PC-3 (cell line): ENCODE measurements at regions not wholly inside any gene's neighbourhood (a gene's known extent, or its start where the extent isn't known, plus 50 kb on each side); places are given as distances from the start of the nearest gene placed in this dataset.

Source experiments
- ATAC-seq: fragments of 200-7000 bp; cut with Tn5 transposase; 2 replicates; pipeline ENCODE4 v1.9.1; 2020; ENCODE audit warnings: mild to moderate bottlenecking, moderate library complexity
- BruUV-seq: library from RNA; stranded (reverse); fragments of 400-500 nt; replicated peaks from 2 replicates; lab custom pipeline; 2021; lab: Mats Ljungman, UMichigan
- CTCF ChIA-PET: fragments of 300-600 bp; sonication (Branson Sonifier 250); formaldehyde crosslinking; loops from one replicate; lab custom pipeline; 2022; ENCODE audit warnings: antibody characterized with exemption; lab: Charles Lee
- POLR2A ChIA-PET: fragments of 300-600 bp; sonication (Branson Sonifier 250); formaldehyde crosslinking; loops from one replicate; lab custom pipeline; 2022; ENCODE audit warnings: antibody characterized with exemption; ENCODE audit not compliant: unreplicated experiment; lab: Charles Lee
- DNase-seq: peaks from one replicate; pipeline ENCODE4 v3.0.0-alpha.2; 2015
- H2AFZ ChIP-seq: fragments of 300-600 bp; sonication (generic); 2 replicates; pipeline ENCODE4 v1.6.0; 2016; ENCODE audit warnings: antibody characterized with exemption, low read length
- H3F3A ChIP-seq: fragments of 300-600 bp; sonication (generic); one replicate; pipeline ENCODE4 v1.6.0; 2017; ENCODE audit warnings: antibody characterized with exemption, low read length, control low read depth, mild to moderate bottlenecking; ENCODE audit not compliant: unreplicated experiment
- H3K27ac ChIP-seq: fragments of 300-600 bp; sonication (generic); 2 replicates; pipeline ENCODE4 v1.5.1; 2016; ENCODE audit warnings: mild to moderate bottlenecking, low read length
- H3K27me3 ChIP-seq: fragments of 300-600 bp; sonication (generic); 2 replicates; pipeline ENCODE4 v1.6.1; 2016; ENCODE audit warnings: low read length, mixed read lengths
- H3K36me3 ChIP-seq: fragments of 300-600 bp; sonication (generic); 2 replicates; pipeline ENCODE4 v1.6.1; 2016; ENCODE audit warnings: low read depth, mixed run types, low read length, mixed read lengths
- H3K4me1 ChIP-seq: fragments of 300-600 bp; sonication (generic); 2 replicates; pipeline ENCODE4 v1.5.1; 2016; ENCODE audit warnings: low read length; ENCODE audit not compliant: insufficient read depth
- H3K4me2 ChIP-seq: fragments of 300-600 bp; sonication (generic); 2 replicates; pipeline ENCODE4 v1.6.0; 2016; ENCODE audit warnings: low read length
- H3K4me3 ChIP-seq: fragments of 300-600 bp; sonication (generic); 2 replicates; pipeline ENCODE4 v1.5.1; 2016; ENCODE audit warnings: mild to moderate bottlenecking, low read length, mixed read lengths
- H3K79me2 ChIP-seq: fragments of 300-600 bp; sonication (generic); 2 replicates; pipeline ENCODE4 v1.6.1; 2017; ENCODE audit warnings: low read length, mixed read lengths
- H3K9ac ChIP-seq: fragments of 300-600 bp; sonication (generic); 2 replicates; pipeline ENCODE4 v1.6.0; 2016; ENCODE audit warnings: mild to moderate bottlenecking, low read length
- H3K9me2 ChIP-seq: fragments of 300-600 bp; sonication (generic); replicated peaks from 2 replicates; pipeline ENCODE4 v1.6.1; 2016; ENCODE audit warnings: mixed run types, low read length, mixed read lengths
- H3K9me3 ChIP-seq: fragments of 300-600 bp; sonication (generic); 2 replicates; pipeline ENCODE4 v1.6.1; 2016; ENCODE audit warnings: low read length, mixed read lengths
- H4K20me1 ChIP-seq: fragments of 300-600 bp; sonication (generic); 2 replicates; pipeline ENCODE4 v1.6.1; 2016; ENCODE audit warnings: low read length, mixed read lengths
- EZH2 ChIP-seq: fragments of 300-600 bp; sonication (generic); IDR thresholded peaks from one replicate; pipeline ENCODE4 v1.6.1; 2017; ENCODE audit warnings: antibody characterized with exemption, mild to moderate bottlenecking, low read length; ENCODE audit not compliant: unreplicated experiment
- EZH2phosphoT487 ChIP-seq: fragments of 300-600 bp; sonication (generic); IDR thresholded peaks from 2 replicates; pipeline ENCODE4 v1.6.1; 2018; ENCODE audit warnings: mild to moderate bottlenecking, antibody characterized with exemption, low read length, borderline replicate concordance
- intact Hi-C: fragments of 100-400 bp; cut with micrococcal nuclease; formaldehyde crosslinking; loops from 2 replicates; pipeline ENCODE4 v1.9.0; 2023
- TF ChIP-seq, protein P1 (sequence below): fragments of 300-600 bp; sonication (generic); conservative IDR thresholded peaks from 2 replicates; pipeline ENCODE4 v1.5.1; 2017; ENCODE audit warnings: antibody characterized with exemption, low read depth, mild to moderate bottlenecking, low read length

DNA sequence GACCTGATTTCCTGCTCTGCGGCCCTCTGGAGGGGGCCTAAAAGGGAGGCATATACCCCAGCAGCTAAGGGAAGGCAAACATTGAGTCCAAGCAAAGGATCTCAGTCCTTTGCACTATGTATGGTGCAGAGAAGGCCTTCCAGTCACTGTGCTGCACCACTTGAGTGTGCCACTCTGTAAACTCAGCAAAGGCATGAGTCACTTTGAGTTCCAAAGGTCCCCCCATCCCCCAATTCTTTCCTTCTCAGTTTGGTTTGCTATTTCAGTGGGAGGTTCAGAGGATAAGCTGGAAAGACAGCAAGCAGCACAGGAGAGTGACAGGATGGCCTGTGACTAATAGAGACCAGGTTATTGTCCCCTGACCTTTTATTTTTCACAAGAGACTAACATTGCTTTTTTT is 131.3 kb downstream of the FHDC1 start:
- no TSS peak for BruUV-seq
- Histone ChIP-seq H3K36me3 (no peaks in the 10 kb centered on the region), H3K9me3 (no peaks in the 10 kb centered on the region), H4K20me1 (no peaks in the 10 kb centered on the region), H3K27me3 (no peaks in the 10 kb centered on the region), H3K27ac (no peak overlapping the region; the same call in 1 of the 2 replicates), H3K9ac (no peak overlapping the region), H3K9me2 (no peaks in the 10 kb centered on the region), H3K4me2 (peak overlapping the region; percentile 29), H3F3A (no peaks in the 10 kb centered on the region), H3K4me1 (peaks cover 12% of the 10 kb centered on the region), H2AFZ (peak overlapping the region; percentile 44; the same call in 1 of the 2 replicates), H3K4me3 (no peak overlapping the region), H3K79me2 (no peaks in the 10 kb centered on the region)
- intact Hi-C loops, result no loop called here
- ChIA-PET POLR2A (no interaction called here), CTCF (no interaction called here)
- DNase-seq (peak; percentile 69), ATAC-seq (peak; percentile 91)
- TF ChIP-seq, protein P1, sequence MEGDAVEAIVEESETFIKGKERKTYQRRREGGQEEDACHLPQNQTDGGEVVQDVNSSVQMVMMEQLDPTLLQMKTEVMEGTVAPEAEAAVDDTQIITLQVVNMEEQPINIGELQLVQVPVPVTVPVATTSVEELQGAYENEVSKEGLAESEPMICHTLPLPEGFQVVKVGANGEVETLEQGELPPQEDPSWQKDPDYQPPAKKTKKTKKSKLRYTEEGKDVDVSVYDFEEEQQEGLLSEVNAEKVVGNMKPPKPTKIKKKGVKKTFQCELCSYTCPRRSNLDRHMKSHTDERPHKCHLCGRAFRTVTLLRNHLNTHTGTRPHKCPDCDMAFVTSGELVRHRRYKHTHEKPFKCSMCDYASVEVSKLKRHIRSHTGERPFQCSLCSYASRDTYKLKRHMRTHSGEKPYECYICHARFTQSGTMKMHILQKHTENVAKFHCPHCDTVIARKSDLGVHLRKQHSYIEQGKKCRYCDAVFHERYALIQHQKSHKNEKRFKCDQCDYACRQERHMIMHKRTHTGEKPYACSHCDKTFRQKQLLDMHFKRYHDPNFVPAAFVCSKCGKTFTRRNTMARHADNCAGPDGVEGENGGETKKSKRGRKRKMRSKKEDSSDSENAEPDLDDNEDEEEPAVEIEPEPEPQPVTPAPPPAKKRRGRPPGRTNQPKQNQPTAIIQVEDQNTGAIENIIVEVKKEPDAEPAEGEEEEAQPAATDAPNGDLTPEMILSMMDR, result no peak
- TF ChIP-seq EZH2phosphoT487 (no peak), EZH2 (no peak)

- Histone ChIP-seq H3K9me2 (no peaks in the 10 kb centered on the region), H3K36me3 (no peaks in the 10 kb centered on the region), H3K4me3 (no peak overlapping the region), H3K9ac (no peak overlapping the region), H3K4me2 (no peak overlapping the region), H4K20me1 (no peaks in the 10 kb centered on the region), H3K27ac (no peak overlapping the region), H3K9me3 (no peaks in the 10 kb centered on the region), H2AFZ (no peak overlapping the region), H3K79me2 (no peaks in the 10 kb centered on the region), H3F3A (no peaks in the 10 kb centered on the region), H3K4me1 (peaks cover 12% of the 10 kb centered on the region), H3K27me3 (no peaks in the 10 kb centered on the region)
- TF ChIP-seq, protein P1, result no peak
- TF ChIP-seq EZH2phosphoT487 (no peak), EZH2 (no peak)
- intact Hi-C loops, result no loop called here
- ATAC-seq (no peak), DNase-seq (no peak)
- BruUV-seq, result no TSS peak
- ChIA-PET POLR2A (no interaction called here), CTCF (no interaction called here)
Observed at GRCh38 chr4:153068751-153069150, 132.6 kb downstream of the FHDC1 start.

DNA sequence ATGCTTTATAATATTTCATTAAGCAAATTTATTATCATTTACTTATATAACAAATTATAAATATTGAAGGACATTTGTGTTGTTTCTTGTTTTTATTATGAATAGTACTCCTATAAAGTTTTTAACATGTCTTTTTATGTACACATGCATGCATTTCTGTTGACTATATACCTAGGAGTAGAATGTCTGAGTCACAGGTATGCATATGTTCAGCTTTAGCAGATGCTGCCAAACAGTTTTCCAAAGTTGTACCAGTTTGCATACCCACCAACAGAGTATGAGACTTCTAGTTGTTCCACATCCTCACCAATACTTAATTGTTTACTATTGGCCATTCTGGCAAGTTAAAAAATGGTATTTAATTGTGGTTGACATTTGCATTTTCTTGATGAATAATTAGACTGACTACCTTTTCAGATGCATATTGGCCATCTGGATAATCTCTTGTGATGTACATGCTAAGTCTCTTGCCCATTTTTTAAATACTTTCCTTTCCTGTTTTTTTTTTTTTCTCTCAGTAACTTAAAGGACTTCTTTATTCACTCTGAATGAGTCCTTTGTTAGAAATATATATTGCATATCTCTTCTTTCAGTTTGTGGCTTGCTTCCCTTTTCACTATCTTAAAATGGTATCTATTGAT is 132.2 kb upstream of the TRIM2 start:
- Histone ChIP-seq H3F3A (no peaks in the 10 kb centered on the region), H3K9me3 (no peaks in the 10 kb centered on the region), H3K4me2 (no peak overlapping the region), H2AFZ (no peak overlapping the region), H4K20me1 (no peaks in the 10 kb centered on the region), H3K27me3 (no peaks in the 10 kb centered on the region), H3K9ac (no peak overlapping the region), H3K9me2 (no peaks in the 10 kb centered on the region), H3K4me3 (no peak overlapping the region), H3K36me3 (no peaks in the 10 kb centered on the region), H3K79me2 (no peaks in the 10 kb centered on the region), H3K4me1 (peaks cover 8% of the 10 kb centered on the region), H3K27ac (no peak overlapping the region)
- ChIA-PET CTCF (no interaction called here), POLR2A (no interaction called here)
- DNase-seq (peak; percentile 8), ATAC-seq (no peak)
- intact Hi-C loops, result no loop called here
- BruUV-seq, result no TSS peak
- TF ChIP-seq EZH2 (no peak), EZH2phosphoT487 (no peak)
- TF ChIP-seq, protein P1, result no peak
